ENCODE measurements at regions not wholly inside any gene's neighbourhood (a gene's known extent, or its start where the extent isn't known, plus 50 kb on each side); places are given as distances from the start of the nearest gene placed in this dataset.

GRCh38 chr2:217114117-217114516, 254.3 kb upstream of the TNP1 start:
- Histone ChIP-seq H3K4me2 (ENCODE audit: insufficient read depth, low read length, poor library complexity, severe bottlenecking) (no peak overlapping the region), H3K27me3 (ENCODE audit: control insufficient read depth in 3 of 3, insufficient read depth in 3 of 3, low read depth in 1 of 3, low read length in 3 of 3) (no peaks in the 10 kb centered on the region), H3K23ac (ENCODE audit: low read depth, low read length, poor library complexity) (no peak overlapping the region), H2AK5ac (ENCODE audit: low read depth, low read length) (no peak overlapping the region), H2AFZ (ENCODE audit: low read length) (no peak overlapping the region), H3K18ac (ENCODE audit: low read length) (no peak overlapping the region), H3K27ac (replicated peaks; ENCODE audit: low read length) (no peak overlapping the region), H2BK15ac (ENCODE audit: low read length) (no peak overlapping the region), H3K4me1 (ENCODE audit: control insufficient read depth in 2 of 2, insufficient read depth in 1 of 2, low read depth in 1 of 2, low read length in 2 of 2) (peaks cover 0 to 4% of the 10 kb centered on the region in 2 donors), H4K91ac (ENCODE audit: low read depth, low read length, poor library complexity) (no peak overlapping the region), H3K9me3 (replicated peaks in 1 of 2; ENCODE audit: control insufficient read depth in 2 of 2, insufficient read depth in 1 of 2, low read depth in 1 of 2, low read length in 2 of 2) (no peaks in the 10 kb centered on the region), H3K9ac (ENCODE audit: low read depth, low read length, poor library complexity) (peak overlapping the region; percentile 21), H2BK12ac (ENCODE audit: low read length) (no peak overlapping the region), H3K79me1 (ENCODE audit: low read depth, low read length) (no peaks in the 10 kb centered on the region), H2BK5ac (ENCODE audit: low read length) (no peak overlapping the region), H3K4me3 (ENCODE audit: low read length in 2 of 2) (no peak overlapping the region), H3K4ac (ENCODE audit: low read length) (no peak overlapping the region), H4K8ac (ENCODE audit: low read depth, low read length) (no peak overlapping the region), H3K36me3 (replicated peaks in 1 of 2; ENCODE audit: control insufficient read depth in 2 of 2, insufficient read depth in 2 of 2, low read length in 2 of 2) (no peaks in the 10 kb centered on the region), H3K14ac (ENCODE audit: low read length) (no peak overlapping the region), H2BK120ac (ENCODE audit: low read depth, low read length) (no peak overlapping the region)
- DNase-seq (ENCODE audit: low spot score) = no peak
- WGBS, 2 donors (ENCODE audit: extremely low coverage in 2 of 2, insufficient read length in 2 of 2, insufficient replicate concordance in 1 of 2) = no CpG with 5 or more reads among the region's 6 CpGs

- Histone ChIP-seq H3K23ac (ENCODE audit: low read depth, low read length, poor library complexity) (no peak overlapping the region), H3K18ac (ENCODE audit: low read length) (peak overlapping the region; percentile 73), H2AFZ (ENCODE audit: low read length) (no peak overlapping the region), H4K8ac (ENCODE audit: low read depth, low read length) (no peak overlapping the region), H2BK120ac (ENCODE audit: low read depth, low read length) (no peak overlapping the region), H3K4me2 (ENCODE audit: insufficient read depth, low read length, poor library complexity, severe bottlenecking) (no peak overlapping the region), H3K4me1 (ENCODE audit: control insufficient read depth in 2 of 2, insufficient read depth in 1 of 2, low read depth in 1 of 2, low read length in 2 of 2) (peaks cover 0 to 5% of the 10 kb centered on the region in 2 donors), H4K91ac (ENCODE audit: low read depth, low read length, poor library complexity) (no peak overlapping the region), H3K36me3 (replicated peaks in 1 of 2; ENCODE audit: control insufficient read depth in 2 of 2, insufficient read depth in 2 of 2, low read length in 2 of 2) (no peaks in the 10 kb centered on the region), H3K14ac (ENCODE audit: low read length) (no peak overlapping the region), H3K27ac (replicated peaks; ENCODE audit: low read length) (no peak overlapping the region), H2AK5ac (ENCODE audit: low read depth, low read length) (no peak overlapping the region), H2BK15ac (ENCODE audit: low read length) (no peak overlapping the region), H2BK5ac (ENCODE audit: low read length) (no peak overlapping the region), H2BK12ac (ENCODE audit: low read length) (no peak overlapping the region), H3K9ac (ENCODE audit: low read depth, low read length, poor library complexity) (peak overlapping the region; percentile 71), H3K4ac (ENCODE audit: low read length) (no peak overlapping the region), H3K9me3 (replicated peaks in 1 of 2; ENCODE audit: control insufficient read depth in 2 of 2, insufficient read depth in 1 of 2, low read depth in 1 of 2, low read length in 2 of 2) (no peaks in the 10 kb centered on the region), H3K27me3 (ENCODE audit: control insufficient read depth in 3 of 3, insufficient read depth in 3 of 3, low read depth in 1 of 3, low read length in 3 of 3) (no peaks in the 10 kb centered on the region), H3K79me1 (ENCODE audit: low read depth, low read length) (no peaks in the 10 kb centered on the region), H3K4me3 (ENCODE audit: low read length in 2 of 2) (no peak overlapping the region)
- no peak for DNase-seq (ENCODE audit: low spot score)
- WGBS, 2 donors (ENCODE audit: extremely low coverage in 2 of 2, insufficient read length in 2 of 2, insufficient replicate concordance in 1 of 2) = no CpG with 5 or more reads among the region's 4 CpGs
Measured at GRCh38 chr2:217113491-217113890, 253.6 kb upstream of the TNP1 start.

GRCh38 chr2:217110550-217110949, 250.7 kb upstream of the TNP1 start:
- H4K91ac ChIP-seq (ENCODE audit: low read depth, low read length, poor library complexity) = no peak overlapping the region
- no peak overlapping the region for H2BK15ac ChIP-seq (ENCODE audit: low read length)
- H3K4me3 ChIP-seq (ENCODE audit: low read length in 2 of 2) = no peak overlapping the region
- no peak overlapping the region for H2AK5ac ChIP-seq (ENCODE audit: low read depth, low read length)
- H4K8ac ChIP-seq (ENCODE audit: low read depth, low read length) = no peak overlapping the region
- no peak overlapping the region for H3K18ac ChIP-seq (ENCODE audit: low read length)
- no peak overlapping the region for H3K27ac ChIP-seq (replicated peaks; ENCODE audit: low read length)
- no peak overlapping the region for H2BK5ac ChIP-seq (ENCODE audit: low read length)
- H3K36me3 ChIP-seq (replicated peaks in 1 of 2; ENCODE audit: control insufficient read depth in 2 of 2, insufficient read depth in 2 of 2, low read length in 2 of 2) = no peaks in the 10 kb centered on the region
- H3K4ac ChIP-seq (ENCODE audit: low read length) = no peak overlapping the region
- WGBS, 2 donors (ENCODE audit: extremely low coverage in 2 of 2, insufficient read length in 2 of 2, insufficient replicate concordance in 1 of 2) = no CpG with 5 or more reads among the region's 3 CpGs
- no peak overlapping the region for H3K9ac ChIP-seq (ENCODE audit: low read depth, low read length, poor library complexity)
- H2AFZ ChIP-seq (ENCODE audit: low read length) = no peak overlapping the region
- H2BK120ac ChIP-seq (ENCODE audit: low read depth, low read length) = no peak overlapping the region
- no peak overlapping the region for H2BK12ac ChIP-seq (ENCODE audit: low read length)
- DNase-seq (ENCODE audit: low spot score) = no peak
- H3K4me2 ChIP-seq (ENCODE audit: insufficient read depth, low read length, poor library complexity, severe bottlenecking) = no peak overlapping the region
- H3K4me1 ChIP-seq (ENCODE audit: control insufficient read depth in 2 of 2, insufficient read depth in 1 of 2, low read depth in 1 of 2, low read length in 2 of 2) = peaks cover 0 to 7% of the 10 kb centered on the region in 2 donors
- H3K79me1 ChIP-seq (ENCODE audit: low read depth, low read length) = no peaks in the 10 kb centered on the region
- no peak overlapping the region for H3K14ac ChIP-seq (ENCODE audit: low read length)
- H3K9me3 ChIP-seq (replicated peaks in 1 of 2; ENCODE audit: control insufficient read depth in 2 of 2, insufficient read depth in 1 of 2, low read depth in 1 of 2, low read length in 2 of 2) = no peaks in the 10 kb centered on the region
- H3K27me3 ChIP-seq (ENCODE audit: control insufficient read depth in 3 of 3, insufficient read depth in 3 of 3, low read depth in 1 of 3, low read length in 3 of 3) = no peaks in the 10 kb centered on the region
- no peak overlapping the region for H3K23ac ChIP-seq (ENCODE audit: low read depth, low read length, poor library complexity)

GRCh38 chr2:217108575-217109027, 248.7 kb upstream of the TNP1 start:
- Histone ChIP-seq H2AK5ac (ENCODE audit: low read depth, low read length) (peak overlapping the region; percentile 54), H2BK5ac (ENCODE audit: low read length) (no peak overlapping the region), H3K14ac (ENCODE audit: low read length) (no peak overlapping the region), H3K4me1 (ENCODE audit: control insufficient read depth in 2 of 2, insufficient read depth in 1 of 2, low read depth in 1 of 2, low read length in 2 of 2) (peaks cover 0 to 6% of the 10 kb centered on the region in 2 donors), H3K9ac (ENCODE audit: low read depth, low read length, poor library complexity) (no peak overlapping the region), H3K23ac (ENCODE audit: low read depth, low read length, poor library complexity) (no peak overlapping the region), H3K9me3 (replicated peaks in 1 of 2; ENCODE audit: control insufficient read depth in 2 of 2, insufficient read depth in 1 of 2, low read depth in 1 of 2, low read length in 2 of 2) (no peaks in the 10 kb centered on the region), H3K27me3 (ENCODE audit: control insufficient read depth in 3 of 3, insufficient read depth in 3 of 3, low read depth in 1 of 3, low read length in 3 of 3) (no peaks in the 10 kb centered on the region), H3K79me1 (ENCODE audit: low read depth, low read length) (no peaks in the 10 kb centered on the region), H4K91ac (ENCODE audit: low read depth, low read length, poor library complexity) (no peak overlapping the region), H3K27ac (replicated peaks; ENCODE audit: low read length) (no peak overlapping the region), H3K18ac (ENCODE audit: low read length) (peak overlapping the region; percentile 81), H3K4me3 (ENCODE audit: low read length in 2 of 2) (no peak overlapping the region), H4K8ac (ENCODE audit: low read depth, low read length) (no peak overlapping the region), H3K4ac (ENCODE audit: low read length) (no peak overlapping the region), H2AFZ (ENCODE audit: low read length) (peak overlapping the region; percentile 12), H3K36me3 (replicated peaks in 1 of 2; ENCODE audit: control insufficient read depth in 2 of 2, insufficient read depth in 2 of 2, low read length in 2 of 2) (no peaks in the 10 kb centered on the region), H2BK15ac (ENCODE audit: low read length) (no peak overlapping the region), H2BK12ac (ENCODE audit: low read length) (no peak overlapping the region), H3K4me2 (ENCODE audit: insufficient read depth, low read length, poor library complexity, severe bottlenecking) (no peak overlapping the region), H2BK120ac (ENCODE audit: low read depth, low read length) (no peak overlapping the region)
- WGBS, 2 donors (ENCODE audit: extremely low coverage in 2 of 2, insufficient read length in 2 of 2, insufficient replicate concordance in 1 of 2) = no CpG with 5 or more reads among the region's 4 CpGs
- DNase-seq (ENCODE audit: low spot score) = no peak

Data from neuronal stem cell (in vitro differentiated cells).